Suprapubic skin (tissue), 4 donors: ENCODE measurements at regions not wholly inside any gene's neighbourhood (a gene's known extent, or its start where the extent isn't known, plus 50 kb on each side); places are given as distances from the start of the nearest gene placed in this dataset.

Experiments used
- DNase-seq, 2 donors: peaks; one replicate each; pipeline ENCODE4 v3.0.0-alpha.2; 2019; ENCODE audit warnings: low spot score in 2 of 2
- H3K27ac ChIP-seq: fragments of 200-600 bp; sonication (generic); one replicate; pipeline ENCODE4 v1.5.1; 2019
- H3K27me3 ChIP-seq: fragments of 200-600 bp; sonication (generic); one replicate; pipeline ENCODE4 v1.5.1; 2019
- H3K36me3 ChIP-seq: fragments of 200-600 bp; sonication (generic); one replicate; pipeline ENCODE4 v1.5.1; 2019
- H3K4me1 ChIP-seq: fragments of 200-600 bp; sonication (generic); one replicate; pipeline ENCODE4 v1.5.1; 2019
- H3K4me3 ChIP-seq: fragments of 200-600 bp; sonication (generic); one replicate; pipeline ENCODE4 v1.5.1; 2019; ENCODE audit warnings: mild to moderate bottlenecking
- H3K9me3 ChIP-seq: fragments of 200-600 bp; sonication (generic); one replicate; pipeline ENCODE4 v1.5.1; 2019
- CTCF ChIP-seq, 2 donors: fragments of 200-600 bp in 1 of 2; fragments of 450-650 bp in 1 of 2; sonication (generic) in 1 of 2; IDR thresholded peaks; one replicate each; pipeline ENCODE4 v1.5.1; 2016 to 2019; ENCODE audit warnings: antibody characterized with exemption in 2 of 2, mild to moderate bottlenecking in 1 of 2, moderate library complexity in 1 of 2
- EP300 ChIP-seq: sonication (generic); formaldehyde crosslinking; IDR thresholded peaks from one replicate; pipeline ENCODE4 v1.6.1; 2017; ENCODE audit warnings: antibody characterized with exemption
- POLR2A ChIP-seq, 2 donors: fragments of 450-650 bp; IDR thresholded peaks; one replicate each; pipeline ENCODE4 v1.6.1; 2017; ENCODE audit warnings: antibody characterized with exemption in 2 of 2, mild to moderate bottlenecking in 2 of 2, moderate library complexity in 2 of 2
- POLR2AphosphoS5 ChIP-seq, 3 donors: sonication (generic); formaldehyde crosslinking; IDR thresholded peaks; one replicate each; pipeline ENCODE4 v1.6.1; 2017; ENCODE audit warnings: antibody characterized with exemption in 3 of 3
- WGBS: methylation state at CpG from one replicate; pipeline ENCODE4 v1.1.5; 2018; 5-methylcytosine and 5-hydroxymethylcytosine counted together

DNA sequence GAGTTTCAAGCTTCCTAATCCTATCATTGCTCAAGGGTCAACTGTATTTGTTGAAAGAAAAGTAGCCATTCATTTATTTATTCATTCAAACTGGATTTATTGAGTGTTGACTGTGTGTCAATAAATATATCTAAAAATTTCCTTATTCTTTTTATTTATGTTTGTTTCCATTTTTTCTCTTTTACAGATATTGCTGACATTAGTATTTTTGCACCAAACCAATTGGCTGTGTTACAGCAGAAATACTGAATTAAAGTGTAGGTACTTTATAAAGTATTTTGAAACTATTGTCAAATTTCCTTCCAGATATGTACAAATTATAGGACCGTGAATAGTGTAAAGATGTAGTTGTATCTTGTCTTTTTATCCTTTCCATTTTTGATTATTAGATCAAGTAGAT lies 692.0 kb upstream of the SLC10A2 start:
- Histone ChIP-seq H3K36me3 (no peaks in the 10 kb centered on the region), H3K4me1 (no peaks in the 10 kb centered on the region), H3K9me3 (no peaks in the 10 kb centered on the region), H3K27ac (no peak overlapping the region), H3K27me3 (no peaks in the 10 kb centered on the region), H3K4me3 (no peak overlapping the region)
- no peak for TF ChIP-seq POLR2AphosphoS5 (IDR thresholded peaks at IDR 0.05)
- TF ChIP-seq POLR2A (IDR thresholded peaks at IDR 0.05): no peak
- TF ChIP-seq CTCF (IDR thresholded peaks at IDR 0.05): no peak
- no peak for TF ChIP-seq EP300
- DNase-seq: no peak
- WGBS: 96% methylated on average over 1 of the region's 1 CpG

DNA sequence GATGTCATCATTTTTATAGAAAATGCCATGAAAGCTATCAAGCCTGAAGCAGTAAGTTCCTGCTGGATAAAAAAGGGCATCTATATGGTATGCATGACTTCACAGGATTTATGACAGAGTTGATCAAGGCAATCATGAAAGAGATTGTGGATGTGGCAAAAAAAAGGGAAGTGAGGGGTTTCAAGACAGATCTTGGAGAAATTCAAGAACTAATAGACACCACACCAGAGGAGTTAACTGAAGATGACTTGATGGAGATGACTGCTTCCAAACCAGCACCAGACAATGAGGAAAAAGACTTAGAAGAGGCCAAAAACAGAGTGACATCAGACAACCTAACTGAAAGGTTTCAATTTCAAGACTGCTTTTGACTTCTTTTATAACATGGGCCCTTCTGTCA lies 691.1 kb upstream of the SLC10A2 start:
- no peaks in the 10 kb centered on the region for H3K4me1 ChIP-seq
- no peak for DNase-seq
- no peaks in the 10 kb centered on the region for H3K9me3 ChIP-seq
- H3K27me3 ChIP-seq: no peaks in the 10 kb centered on the region
- no peaks in the 10 kb centered on the region for H3K36me3 ChIP-seq
- TF ChIP-seq EP300: no peak
- TF ChIP-seq CTCF (IDR thresholded peaks at IDR 0.05): no peak
- no peak for TF ChIP-seq POLR2AphosphoS5 (IDR thresholded peaks at IDR 0.05)
- H3K4me3 ChIP-seq: no peak overlapping the region
- H3K27ac ChIP-seq: no peak overlapping the region

- WGBS: 64% methylated on average over 2 of the region's 2 CpGs
- TF ChIP-seq POLR2A (IDR thresholded peaks at IDR 0.05) (no peak), EP300 (no peak), POLR2AphosphoS5 (IDR thresholded peaks at IDR 0.05) (no peak), CTCF (IDR thresholded peaks at IDR 0.05) (no peak)
Observed at GRCh38 chr13:103754783-103755182, 688.6 kb upstream of the SLC10A2 start.

DNA sequence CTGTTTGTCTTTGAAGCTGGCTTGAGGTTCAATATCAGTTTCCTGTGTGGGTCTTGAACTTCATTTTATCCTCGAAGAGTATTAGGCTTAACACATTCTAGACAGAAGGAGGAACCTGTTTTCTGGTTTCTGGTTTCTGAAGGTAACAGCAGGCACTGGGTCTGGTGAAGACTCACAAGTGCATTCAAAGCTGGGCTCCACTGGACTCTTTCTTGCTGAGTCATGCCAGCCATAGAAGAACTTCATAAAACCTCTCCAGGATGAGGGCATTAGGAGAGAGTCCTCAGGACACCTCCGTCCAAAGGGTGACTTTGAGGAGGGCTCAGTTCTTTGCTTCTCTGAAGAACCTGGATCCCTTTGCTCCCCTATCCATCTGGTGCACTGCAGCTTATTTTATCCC lies 668.6 kb upstream of the SLC10A2 start:
- Histone ChIP-seq H3K4me1 (no peaks in the 10 kb centered on the region), H3K27me3 (no peaks in the 10 kb centered on the region), H3K9me3 (no peaks in the 10 kb centered on the region), H3K36me3 (no peaks in the 10 kb centered on the region), H3K4me3 (no peak overlapping the region), H3K27ac (no peak overlapping the region)
- WGBS: 78% methylated on average over 2 of the region's 2 CpGs
- no peak for DNase-seq
- TF ChIP-seq EP300 (no peak), CTCF (IDR thresholded peaks at IDR 0.05) (no peak), POLR2A (IDR thresholded peaks at IDR 0.05) (no peak), POLR2AphosphoS5 (IDR thresholded peaks at IDR 0.05) (no peak)

More at GRCh38 chr13:103754783-103755182, 688.6 kb upstream of the SLC10A2 start:
- Histone ChIP-seq H3K27me3 (no peaks in the 10 kb centered on the region), H3K36me3 (no peaks in the 10 kb centered on the region), H3K4me3 (no peak overlapping the region), H3K27ac (no peak overlapping the region), H3K9me3 (no peaks in the 10 kb centered on the region), H3K4me1 (no peaks in the 10 kb centered on the region)
- DNase-seq: no peak

- TF ChIP-seq EP300 (no peak), CTCF (IDR thresholded peaks at IDR 0.05) (no peak), POLR2A (IDR thresholded peaks at IDR 0.05) (no peak)
- Histone ChIP-seq H3K4me1 (no peaks in the 10 kb centered on the region), H3K9me3 (no peaks in the 10 kb centered on the region), H3K4me3 (no peak overlapping the region), H3K36me3 (no peaks in the 10 kb centered on the region), H3K27ac (no peak overlapping the region), H3K27me3 (no peaks in the 10 kb centered on the region)
- WGBS: 84% methylated on average over 5 of the region's 5 CpGs
- no peak for DNase-seq
Observed at GRCh38 chr13:103731959-103732358, 665.7 kb upstream of the SLC10A2 start.
